Activated CD8-positive, alpha-beta T cell treated with anti-CD3 and anti-CD28 coated beads for 36 hours (primary cell): ENCODE measurements at regions not wholly inside any gene's neighbourhood (a gene's known extent, or its start where the extent isn't known, plus 50 kb on each side); places are given as distances from the start of the nearest gene placed in this dataset.

Source experiments
- ATAC-seq: fragments of 200-7000 bp; cut with Tn5 transposase; one replicate; pipeline ENCODE4 v1.10.0; 2021; ENCODE audit warnings: mild to moderate bottlenecking, moderate library complexity
- CTCF ChIA-PET: fragments of 350-600 bp; sonication (Branson Sonifier 250); formaldehyde crosslinking; loops from one replicate; lab custom pipeline; 2021; ENCODE audit warnings: antibody characterized with exemption; lab: Charles Lee
- POLR2A ChIA-PET: fragments of 350-600 bp; sonication (Branson Sonifier 250); formaldehyde crosslinking; loops from one replicate; lab custom pipeline; 2021; ENCODE audit warnings: antibody characterized with exemption; lab: Charles Lee
- DNase-seq: peaks from one replicate; pipeline ENCODE4 v3.0.0-alpha.2; 2020
- H3K27ac Mint-ChIP-seq: one replicate; pipeline ENCODE4 v1.8.0; 2021; ENCODE audit warnings: mild to moderate bottlenecking, mixed read lengths
- H3K27me3 Mint-ChIP-seq: one replicate; pipeline ENCODE4 v1.8.0; 2021; ENCODE audit warnings: mixed read lengths
- H3K36me3 Mint-ChIP-seq: one replicate; pipeline ENCODE4 v1.8.0; 2021; ENCODE audit warnings: low read depth, mixed read lengths
- H3K4me1 Mint-ChIP-seq: one replicate; pipeline ENCODE4 v1.8.0; 2021; ENCODE audit warnings: low read depth, mixed read lengths
- H3K4me3 Mint-ChIP-seq: one replicate; pipeline ENCODE4 v1.8.0; 2021; ENCODE audit warnings: mild to moderate bottlenecking, moderate library complexity, mixed read lengths
- H3K9me3 Mint-ChIP-seq: one replicate; pipeline ENCODE4 v1.8.0; 2021; ENCODE audit warnings: mixed read lengths
- intact Hi-C: fragments of 100-400 bp; cut with micrococcal nuclease; formaldehyde crosslinking; loops from one replicate; pipeline ENCODE4 v1.10.0; 2022
- TF ChIP-seq, protein P1 (sequence below): fragments of 200-600 bp; IDR thresholded peaks from one replicate; pipeline ENCODE4 v1.8.0; 2022; ENCODE audit warnings: antibody characterized with exemption, mild to moderate bottlenecking

DNA sequence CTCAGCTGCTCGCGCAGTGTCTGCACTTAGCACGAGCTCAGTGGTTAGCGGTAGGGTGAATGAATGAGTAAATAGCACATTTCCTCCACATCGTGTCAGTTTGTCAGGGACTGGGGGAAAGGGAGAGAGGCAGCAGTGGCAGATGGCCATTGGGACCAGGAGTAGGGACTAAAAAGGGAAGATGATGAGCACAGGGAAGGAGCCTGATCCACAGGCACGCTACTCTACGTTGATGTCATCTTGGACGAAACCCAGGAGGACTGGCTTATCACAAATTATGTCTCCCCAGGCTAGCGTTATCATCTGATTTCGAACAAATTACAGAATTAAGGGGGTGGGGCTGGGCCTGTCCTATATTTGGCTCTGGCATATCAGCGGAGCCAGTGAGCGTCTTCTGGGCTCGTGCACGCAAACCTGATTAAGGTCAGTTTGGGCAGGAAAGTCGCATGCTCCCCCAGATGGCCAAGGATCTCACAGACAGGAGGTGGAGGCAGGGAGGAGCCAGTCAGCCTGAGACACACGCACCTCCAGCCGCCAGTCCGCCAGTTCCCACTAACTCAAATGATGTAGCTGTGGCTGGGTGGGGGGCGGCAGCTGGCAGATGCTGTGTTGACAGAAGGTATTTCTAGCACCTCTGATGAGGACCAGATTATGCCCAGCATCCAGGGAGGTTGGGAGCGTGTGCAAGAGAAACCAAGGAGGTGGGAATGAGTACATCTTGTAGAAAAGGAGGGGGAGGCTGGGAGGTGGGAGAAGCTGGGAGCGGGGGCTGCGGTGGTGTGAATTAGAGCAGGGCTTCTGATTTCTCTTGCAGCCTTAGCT, 97.4 kb upstream of the PRDM11 start:
- Mint-ChIP-seq H3K9me3 (no peaks in the 10 kb centered on the region), H3K4me3 (no peak overlapping the region), H3K27me3 (no peaks in the 10 kb centered on the region), H3K4me1 (peaks cover 5% of the 10 kb centered on the region), H3K27ac (no peak overlapping the region), H3K36me3 (no peaks in the 10 kb centered on the region)
- CTCF ChIA-PET, result interaction anchor here (1.3 to 1.5 kb wide), 4 partner anchors 12 to 56 kb away, joined by 3 read pairs; no protein-coding TSS in a partner anchor
- DNase-seq, result no peak
- ATAC-seq, result no peak
- intact Hi-C loops, result no loop called here
- POLR2A ChIA-PET, result no interaction called here
- TF ChIP-seq, protein P1, sequence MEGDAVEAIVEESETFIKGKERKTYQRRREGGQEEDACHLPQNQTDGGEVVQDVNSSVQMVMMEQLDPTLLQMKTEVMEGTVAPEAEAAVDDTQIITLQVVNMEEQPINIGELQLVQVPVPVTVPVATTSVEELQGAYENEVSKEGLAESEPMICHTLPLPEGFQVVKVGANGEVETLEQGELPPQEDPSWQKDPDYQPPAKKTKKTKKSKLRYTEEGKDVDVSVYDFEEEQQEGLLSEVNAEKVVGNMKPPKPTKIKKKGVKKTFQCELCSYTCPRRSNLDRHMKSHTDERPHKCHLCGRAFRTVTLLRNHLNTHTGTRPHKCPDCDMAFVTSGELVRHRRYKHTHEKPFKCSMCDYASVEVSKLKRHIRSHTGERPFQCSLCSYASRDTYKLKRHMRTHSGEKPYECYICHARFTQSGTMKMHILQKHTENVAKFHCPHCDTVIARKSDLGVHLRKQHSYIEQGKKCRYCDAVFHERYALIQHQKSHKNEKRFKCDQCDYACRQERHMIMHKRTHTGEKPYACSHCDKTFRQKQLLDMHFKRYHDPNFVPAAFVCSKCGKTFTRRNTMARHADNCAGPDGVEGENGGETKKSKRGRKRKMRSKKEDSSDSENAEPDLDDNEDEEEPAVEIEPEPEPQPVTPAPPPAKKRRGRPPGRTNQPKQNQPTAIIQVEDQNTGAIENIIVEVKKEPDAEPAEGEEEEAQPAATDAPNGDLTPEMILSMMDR, result no peak

GRCh38 chr11:45050111-45050510, 96.3 kb upstream of the PRDM11 start:
- DNase-seq (no peak), ATAC-seq (no peak)
- Mint-ChIP-seq H3K27me3 (no peaks in the 10 kb centered on the region), H3K36me3 (no peaks in the 10 kb centered on the region), H3K9me3 (no peaks in the 10 kb centered on the region), H3K27ac (no peak overlapping the region), H3K4me3 (no peak overlapping the region), H3K4me1 (peaks cover 5% of the 10 kb centered on the region)
- TF ChIP-seq, protein P1, result no peak
- POLR2A ChIA-PET, result no interaction called here
- CTCF ChIA-PET, result interaction anchor here (1.1 to 2.8 kb wide), 5 partner anchors 10 to 114 kb away, joined by 3 to 9 read pairs (median 3); no protein-coding TSS in a partner anchor
- intact Hi-C loops, result no loop called here

DNA sequence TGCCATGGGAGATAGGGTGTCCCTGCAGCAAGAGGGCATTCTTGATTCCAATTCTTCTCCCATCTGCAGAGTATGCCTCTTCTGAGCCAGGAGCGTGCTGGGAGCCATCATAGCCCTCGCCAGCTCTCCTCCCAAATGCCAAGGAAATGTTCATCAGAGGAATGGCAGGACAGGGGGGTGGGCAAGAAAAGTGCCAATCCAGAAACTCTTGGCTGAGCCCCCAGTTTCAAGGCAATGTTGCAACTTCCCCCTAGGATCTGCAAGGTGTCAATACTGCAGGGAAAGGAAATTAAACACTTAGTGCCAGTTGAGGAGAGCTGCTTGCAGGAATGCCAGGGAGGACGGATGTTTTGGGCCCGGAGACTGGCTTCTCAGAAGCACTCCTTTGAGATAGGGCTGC, 94.8 kb upstream of the PRDM11 start:
- POLR2A ChIA-PET, result no interaction called here
- no peaks in the 10 kb centered on the region for H3K4me1 Mint-ChIP-seq

DNA sequence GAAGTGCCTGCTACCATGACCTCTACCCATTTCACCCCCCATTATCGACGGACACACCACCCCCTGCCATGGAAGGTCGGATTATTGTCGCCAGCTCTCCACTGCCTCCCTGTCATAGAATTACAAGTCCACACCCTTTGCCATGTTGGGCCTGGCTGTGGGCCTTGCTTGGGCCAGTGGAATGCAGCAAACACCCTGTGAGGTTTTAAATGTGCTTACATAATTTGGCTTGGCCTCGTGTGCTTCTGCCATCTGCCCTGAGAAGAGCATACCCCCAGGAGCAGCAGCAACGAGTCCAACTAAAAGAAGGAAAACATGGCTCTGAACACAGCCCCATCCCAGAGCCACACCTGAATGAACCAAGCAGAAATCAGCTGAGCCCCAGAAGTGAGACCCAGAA, 94.1 kb upstream of the PRDM11 start:
- TF ChIP-seq, protein P1, result no peak
- DNase-seq (no peak), ATAC-seq (no peak)
- ChIA-PET CTCF (interaction anchor here (2.8 kb wide), 1 partner anchor 116 kb away, joined by 9 read pairs; no protein-coding TSS in a partner anchor), POLR2A (interaction anchor here (0.6 kb wide), 1 partner anchor 597 kb away, joined by 4 read pairs; no protein-coding TSS in a partner anchor)
- Mint-ChIP-seq H3K4me3 (no peak overlapping the region), H3K27ac (no peak overlapping the region), H3K27me3 (no peaks in the 10 kb centered on the region), H3K36me3 (no peaks in the 10 kb centered on the region), H3K9me3 (no peaks in the 10 kb centered on the region), H3K4me1 (no peaks in the 10 kb centered on the region)
- intact Hi-C loops, result no loop called here

More for the DNA sequence above, 94.8 kb upstream of the PRDM11 start:
- H3K4me3 Mint-ChIP-seq, result no peak overlapping the region
- no peak overlapping the region for H3K27ac Mint-ChIP-seq
- intact Hi-C loops, result no loop called here
- TF ChIP-seq, protein P1, result no peak
- no peak for ATAC-seq
- no peaks in the 10 kb centered on the region for H3K27me3 Mint-ChIP-seq
- H3K9me3 Mint-ChIP-seq, result no peaks in the 10 kb centered on the region
- CTCF ChIA-PET, result interaction anchor here (2.8 kb wide), 1 partner anchor 115 kb away, joined by 9 read pairs; no protein-coding TSS in a partner anchor
- H3K36me3 Mint-ChIP-seq, result no peaks in the 10 kb centered on the region
- no peak for DNase-seq
